Fibroblast of pulmonary artery (primary cell): ENCODE measurements at regions not wholly inside any gene's neighbourhood (a gene's known extent, or its start where the extent isn't known, plus 50 kb on each side); places are given as distances from the start of the nearest gene placed in this dataset.
A peak's percentile ranks its signal among the peaks of the same experiment; 100 is the strongest.

Experiments
- DNase-seq: peaks from one replicate; pipeline ENCODE4 v3.0.0-alpha.2; 2010; ENCODE audit warnings: low read depth
- H3K4me3 ChIP-seq: replicated peaks from 2 replicates; pipeline ENCODE4 v1.5.1; 2011; ENCODE audit warnings: low read depth, mild to moderate bottlenecking, control low read depth, low read length, moderate library complexity
- TF ChIP-seq, protein P1 (sequence below): IDR thresholded peaks from 2 replicates; pipeline ENCODE4 v1.5.1; 2011; ENCODE audit warnings: mild to moderate bottlenecking, control low read depth, low read length, inconsistent platforms; ENCODE audit errors: missing control alignments

DNA sequence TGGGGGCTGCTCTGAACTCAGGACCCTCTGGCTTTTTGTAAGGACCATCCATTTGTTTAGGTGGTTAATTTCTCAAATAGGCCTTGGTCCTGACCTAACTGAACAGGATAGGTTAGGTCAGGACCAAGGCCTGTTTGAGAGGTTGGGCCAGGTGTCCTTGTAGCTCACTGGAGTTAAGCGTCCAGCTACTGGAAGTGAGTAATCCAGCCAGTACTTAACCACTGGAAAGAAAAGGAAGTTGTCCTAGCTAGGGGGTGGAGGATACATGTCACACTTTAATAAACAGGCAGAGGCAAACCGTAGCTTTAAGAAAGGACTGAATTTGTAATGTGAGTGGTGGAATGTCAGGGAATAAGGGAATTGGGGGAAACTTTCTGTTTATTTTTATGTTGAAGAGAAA, 96.0 kb downstream of the GPR85 start:
- TF ChIP-seq, protein P1, sequence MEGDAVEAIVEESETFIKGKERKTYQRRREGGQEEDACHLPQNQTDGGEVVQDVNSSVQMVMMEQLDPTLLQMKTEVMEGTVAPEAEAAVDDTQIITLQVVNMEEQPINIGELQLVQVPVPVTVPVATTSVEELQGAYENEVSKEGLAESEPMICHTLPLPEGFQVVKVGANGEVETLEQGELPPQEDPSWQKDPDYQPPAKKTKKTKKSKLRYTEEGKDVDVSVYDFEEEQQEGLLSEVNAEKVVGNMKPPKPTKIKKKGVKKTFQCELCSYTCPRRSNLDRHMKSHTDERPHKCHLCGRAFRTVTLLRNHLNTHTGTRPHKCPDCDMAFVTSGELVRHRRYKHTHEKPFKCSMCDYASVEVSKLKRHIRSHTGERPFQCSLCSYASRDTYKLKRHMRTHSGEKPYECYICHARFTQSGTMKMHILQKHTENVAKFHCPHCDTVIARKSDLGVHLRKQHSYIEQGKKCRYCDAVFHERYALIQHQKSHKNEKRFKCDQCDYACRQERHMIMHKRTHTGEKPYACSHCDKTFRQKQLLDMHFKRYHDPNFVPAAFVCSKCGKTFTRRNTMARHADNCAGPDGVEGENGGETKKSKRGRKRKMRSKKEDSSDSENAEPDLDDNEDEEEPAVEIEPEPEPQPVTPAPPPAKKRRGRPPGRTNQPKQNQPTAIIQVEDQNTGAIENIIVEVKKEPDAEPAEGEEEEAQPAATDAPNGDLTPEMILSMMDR = no peak
- peak; percentile 36 for DNase-seq
- H3K4me3 ChIP-seq = no peak overlapping the region

DNA sequence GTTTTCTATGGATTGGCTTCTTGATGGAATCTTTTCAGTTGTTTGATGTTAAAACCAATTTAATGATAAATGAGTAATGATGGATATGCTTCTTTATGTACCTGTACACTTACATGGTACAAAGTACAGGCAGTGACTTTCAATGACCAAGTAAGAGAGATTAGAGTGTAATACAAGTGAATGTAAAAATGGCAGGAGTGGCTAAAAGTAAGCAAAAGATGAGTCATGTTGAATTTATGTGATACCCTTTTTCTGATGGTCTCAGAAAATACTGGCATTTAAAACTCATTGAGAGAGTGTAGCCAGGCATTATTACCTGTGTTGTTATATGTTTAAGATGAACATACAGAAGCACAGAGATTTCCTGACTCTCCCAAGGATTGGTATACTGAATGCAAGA, 97.1 kb downstream of the GPR85 start:
- DNase-seq = no peak
- TF ChIP-seq, protein P1 = no peak
- no peak overlapping the region for H3K4me3 ChIP-seq

DNA sequence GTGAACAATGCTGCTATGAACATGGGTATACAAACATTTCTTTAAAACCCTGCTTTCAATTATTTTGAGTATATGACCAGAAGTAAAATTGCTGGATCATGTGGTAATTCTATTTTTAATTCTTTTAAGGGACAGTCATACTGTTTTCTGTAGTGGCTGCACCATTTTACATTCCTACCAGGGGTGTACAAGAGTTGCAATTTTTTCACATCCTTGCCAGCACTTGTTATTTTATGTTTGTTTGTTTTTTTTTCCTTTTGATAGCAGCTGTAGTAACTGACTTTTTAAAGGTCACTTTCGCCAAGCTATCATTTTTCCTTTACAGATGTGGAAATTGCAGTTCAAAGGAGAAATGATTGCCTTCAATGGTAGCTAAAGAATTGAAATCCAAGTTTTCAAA, 99.5 kb downstream of the GPR85 start:
- no peak for DNase-seq

DNA sequence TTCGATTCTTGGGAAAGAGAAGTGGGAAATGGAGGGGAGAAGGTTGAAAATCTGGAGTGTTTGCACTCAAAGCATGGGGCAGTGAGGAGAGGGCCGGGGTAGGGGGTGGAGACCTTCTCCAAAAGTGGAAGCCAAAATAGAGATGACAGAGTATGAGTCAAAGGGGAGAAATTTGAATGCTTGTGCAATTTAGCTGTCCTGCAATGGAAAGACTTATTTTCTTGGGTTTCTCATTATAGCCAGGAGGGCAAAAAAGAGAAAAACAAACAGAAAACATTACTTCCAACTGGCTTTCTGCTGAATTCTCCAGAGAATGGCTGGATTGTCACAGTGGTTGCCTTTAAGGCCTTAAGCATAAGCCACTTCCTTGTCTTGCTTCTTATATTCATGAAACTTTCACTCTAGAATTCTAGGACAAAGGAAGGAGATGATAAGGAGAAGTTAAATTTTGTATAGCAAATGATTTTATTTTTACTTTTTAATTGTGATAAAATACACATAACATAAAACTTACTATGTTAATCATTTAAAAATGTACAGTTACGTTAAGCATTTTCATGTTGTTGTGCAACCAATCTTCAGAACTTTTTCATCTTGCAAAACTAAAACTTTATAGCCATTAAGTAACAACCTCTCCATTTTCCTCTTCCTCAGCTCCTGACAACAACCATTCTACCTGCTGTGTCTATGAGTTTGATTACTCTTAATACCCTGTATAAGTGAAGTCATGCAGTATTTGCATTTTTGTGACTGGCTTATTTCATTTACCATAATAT, 100.2 kb downstream of the GPR85 start:
- peak; percentile 70 for DNase-seq
- H3K4me3 ChIP-seq = no peak overlapping the region
- TF ChIP-seq, protein P1 = no peak

More for the DNA sequence above, 99.5 kb downstream of the GPR85 start:
- TF ChIP-seq, protein P1 = no peak
- no peak overlapping the region for H3K4me3 ChIP-seq

DNA sequence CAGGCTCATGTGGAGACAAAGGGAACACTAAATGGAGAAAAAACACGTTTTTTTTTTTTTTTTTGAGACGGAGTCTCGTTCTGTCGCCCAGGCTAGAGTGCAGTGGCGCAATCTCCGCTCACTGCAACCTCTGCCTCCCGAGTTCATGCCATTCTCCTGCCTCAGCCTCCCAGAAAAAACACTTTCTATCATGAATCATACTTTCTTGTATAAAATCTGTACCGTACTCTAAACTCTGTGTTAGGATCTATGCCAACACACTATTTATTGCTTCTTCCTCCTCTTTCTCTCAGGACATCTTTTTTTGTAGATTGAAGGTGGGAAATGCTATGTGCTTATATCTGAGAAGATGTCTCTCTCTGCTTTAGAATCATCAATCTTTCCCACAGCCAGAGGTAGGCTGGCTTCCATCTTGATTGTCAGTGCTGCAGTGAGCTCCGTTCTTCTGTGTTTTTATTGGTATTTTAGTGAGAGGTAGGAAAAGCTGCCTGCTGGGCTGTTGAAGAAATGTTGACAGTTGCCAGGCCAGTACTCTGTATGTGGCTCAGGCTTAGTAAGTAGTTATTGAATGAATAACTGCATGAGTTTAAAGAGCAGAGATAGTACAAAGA, 101.1 kb downstream of the GPR85 start:
- peak overlapping the region; percentile 23 for H3K4me3 ChIP-seq
- peak; percentile 54 for DNase-seq
- TF ChIP-seq, protein P1 = no peak

DNA sequence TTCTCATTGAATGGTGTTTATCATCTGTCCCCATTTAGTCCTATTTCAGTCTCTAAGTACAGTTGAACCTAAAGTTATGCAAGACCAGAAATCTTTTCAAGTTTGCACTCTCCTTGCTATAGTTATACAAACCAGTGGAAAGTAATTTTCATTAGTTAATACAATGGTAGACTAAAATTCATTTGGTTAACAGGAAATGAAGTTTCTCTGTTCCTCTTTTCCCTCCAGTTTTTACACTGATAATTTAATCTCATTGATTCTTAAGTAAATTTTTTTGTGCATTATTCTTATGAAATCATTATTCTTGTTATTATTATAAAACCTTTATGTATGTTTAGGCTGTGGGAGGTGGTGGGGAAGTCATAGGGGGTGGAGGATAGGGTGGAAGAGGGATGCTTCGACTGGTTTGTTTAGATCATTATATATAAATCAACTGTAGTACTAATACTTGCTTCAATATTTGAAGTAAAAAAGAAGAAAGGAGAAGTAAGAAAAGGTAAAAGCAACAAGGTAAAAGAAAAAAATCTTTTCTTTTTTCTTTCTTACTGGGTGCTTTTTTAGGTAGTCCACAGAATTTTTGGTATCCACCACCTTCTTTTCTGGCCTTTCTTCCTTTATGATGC, 104.1 kb downstream of the GPR85 start:
- no peak overlapping the region for H3K4me3 ChIP-seq
- TF ChIP-seq, protein P1 = no peak
- no peak for DNase-seq
